ENCODE measurements at regions not wholly inside any gene's neighbourhood (a gene's known extent, or its start where the extent isn't known, plus 50 kb on each side); places are given as distances from the start of the nearest gene placed in this dataset.

DNA sequence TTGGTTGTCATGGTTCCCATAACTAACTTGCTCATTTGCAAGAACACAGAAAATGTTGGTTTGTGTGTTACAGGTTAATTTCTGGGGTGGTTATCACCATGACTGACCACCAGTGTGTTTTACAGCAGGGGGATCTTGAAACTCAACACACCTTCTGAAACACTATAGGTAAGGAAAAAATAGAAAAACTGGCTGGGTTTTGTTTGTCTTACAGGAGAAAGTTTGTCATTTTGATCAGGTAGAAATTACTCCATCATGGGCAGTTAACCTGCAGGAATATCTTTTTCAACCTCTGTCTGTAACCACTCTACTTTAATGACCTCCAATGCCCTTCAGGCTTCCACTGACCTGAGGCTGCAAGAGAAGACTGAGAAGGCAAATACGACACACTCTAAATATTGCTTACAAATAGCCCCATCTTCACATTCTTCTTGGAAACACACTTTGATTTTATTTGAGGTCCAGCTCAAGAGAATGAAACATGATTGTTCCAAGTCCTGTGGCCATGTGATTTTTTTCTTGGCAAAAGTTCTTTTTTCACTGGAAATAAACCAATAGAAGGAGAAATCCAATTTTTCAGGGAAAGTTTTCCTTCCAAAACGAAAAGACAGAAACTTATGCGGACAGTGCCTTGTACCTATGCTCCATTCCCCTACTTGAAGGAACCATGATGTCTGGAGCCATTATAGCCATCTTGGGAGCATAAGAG, 428.7 kb upstream of the SALL1 start:
- TF ChIP-seq POLR2A (IDR thresholded peaks at IDR 0.05; ENCODE audit: low read depth, low read length) (no peak), POLR2AphosphoS5 (IDR thresholded peaks at IDR 0.05; ENCODE audit: low read depth, low read length) (no peak), TAF1 (IDR thresholded peaks at IDR 0.05; ENCODE audit: borderline replicate concordance, low read depth, low read length) (no peak)

All from GM12892 (cell line).